GM19467 (cell line): ENCODE measurements at regions not wholly inside any gene's neighbourhood (a gene's known extent, or its start where the extent isn't known, plus 50 kb on each side); places are given as distances from the start of the nearest gene placed in this dataset.
"Not testable (repeated sequence)": the region's sequence is repeated elsewhere in the genome, so short reads cannot be mapped to it uniquely, and the experiment has no call there.

Source experiments
- ATAC-seq: cut with Tn5 transposase; IDR thresholded peaks from one replicate; pipeline ENCODE4 v1.9.1; 2021; ENCODE audit warnings: mild to moderate bottlenecking, moderate library complexity; ENCODE audit not compliant: unreplicated experiment

- not testable (repeated sequence) for ATAC-seq
Measured at GRCh38 chr7:113269592-113269991, 151.2 kb upstream of the SMIM30 start.

- ATAC-seq, result no peak
Measured at GRCh38 chr7:113268757-113269156, 150.4 kb upstream of the SMIM30 start.

DNA sequence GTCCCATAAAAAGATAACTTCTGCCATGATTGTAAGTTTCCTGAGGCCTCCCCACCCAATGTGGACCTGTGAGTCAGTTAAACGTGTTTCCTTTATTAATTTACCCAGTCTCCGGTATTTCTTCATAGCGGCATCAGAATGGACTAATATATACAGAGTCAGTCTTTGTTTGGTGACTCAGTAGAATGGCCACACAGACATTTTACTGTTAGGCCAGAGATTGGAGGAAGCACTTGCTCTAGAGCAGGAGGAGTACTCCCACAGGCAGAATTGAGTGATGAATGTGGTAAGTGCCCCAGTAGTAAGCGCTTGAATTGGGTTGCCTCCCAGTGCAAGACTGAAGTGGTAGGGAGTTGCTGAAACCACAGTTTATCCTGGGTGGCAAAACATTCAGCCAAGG is 149.5 kb upstream of the SMIM30 start:
- ATAC-seq, result no peak

DNA sequence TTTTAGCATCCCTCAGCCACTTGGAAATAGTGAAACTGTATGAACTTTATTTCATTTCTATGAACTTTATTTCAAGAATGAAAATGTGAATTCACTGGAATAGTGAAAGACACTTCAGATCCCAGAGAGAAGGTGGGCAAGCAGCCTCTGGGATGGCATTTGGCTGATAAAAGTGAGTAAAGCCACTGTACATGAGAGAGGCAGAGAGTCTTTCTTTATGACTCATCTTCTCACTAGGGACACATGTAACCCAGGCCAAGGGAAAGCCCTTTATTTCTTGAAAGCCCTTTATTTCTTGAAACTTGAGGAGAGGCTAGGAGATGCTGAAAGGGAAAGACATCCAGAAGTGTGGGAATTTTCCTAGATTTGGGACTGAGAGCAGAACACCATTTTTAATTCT is 148.9 kb upstream of the SMIM30 start:
- ATAC-seq, result no peak

DNA sequence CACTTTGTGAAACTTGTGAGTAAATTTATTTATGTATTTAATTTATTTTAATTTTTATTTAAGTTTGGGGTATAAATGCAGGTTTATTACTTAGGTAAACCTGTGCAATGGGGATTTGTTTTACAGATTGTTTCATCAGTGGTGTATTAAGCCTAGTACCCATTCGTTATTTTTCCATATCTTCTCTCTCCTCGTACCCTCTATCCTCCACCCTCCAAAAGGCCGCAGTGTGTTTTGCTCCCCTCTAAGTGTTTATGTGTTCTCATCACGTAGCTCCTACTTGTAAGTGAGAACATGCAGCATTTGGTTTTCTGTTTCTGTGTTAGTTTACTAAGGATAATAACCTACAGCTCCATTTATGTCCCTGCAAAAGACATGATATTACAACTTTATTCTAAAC is 145.4 kb upstream of the SMIM30 start:
- no peak for ATAC-seq

- ATAC-seq, result not testable (repeated sequence)
Measured at GRCh38 chr7:113263215-113263742, 144.9 kb upstream of the SMIM30 start.

DNA sequence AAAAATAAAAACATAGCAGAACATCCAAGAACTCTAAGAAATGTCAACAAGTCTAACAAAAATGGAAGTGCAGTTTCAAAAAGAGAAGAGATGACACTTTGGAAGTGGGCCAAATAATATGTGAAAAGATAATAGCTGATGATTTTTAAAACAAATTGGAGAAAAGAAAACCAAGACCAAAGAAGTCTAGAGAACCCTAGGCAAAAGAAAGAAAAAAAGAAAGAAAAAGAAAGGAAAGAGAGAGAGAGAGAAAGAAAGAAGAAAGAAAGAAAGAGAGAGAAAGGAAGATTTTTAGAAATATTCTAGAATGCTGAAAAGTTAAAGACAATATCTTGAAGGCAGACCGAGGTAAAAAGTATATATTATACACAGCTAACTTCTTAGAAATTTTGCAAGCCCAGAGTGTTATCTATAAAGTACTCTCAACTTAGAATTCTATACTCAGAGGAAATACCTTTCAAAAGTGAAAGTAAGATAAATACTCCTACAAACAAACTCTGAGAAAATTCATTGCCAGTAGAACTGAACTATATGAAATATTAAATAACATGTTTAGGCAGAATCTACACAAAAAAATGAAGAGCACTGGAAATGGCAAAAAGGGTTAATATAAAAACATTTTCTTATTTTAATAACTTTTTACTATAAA is 138.7 kb upstream of the SMIM30 start:
- ATAC-seq, result no peak

- ATAC-seq, result no peak
Measured at GRCh38 chr7:113247198-113247597, 128.8 kb upstream of the SMIM30 start.

DNA sequence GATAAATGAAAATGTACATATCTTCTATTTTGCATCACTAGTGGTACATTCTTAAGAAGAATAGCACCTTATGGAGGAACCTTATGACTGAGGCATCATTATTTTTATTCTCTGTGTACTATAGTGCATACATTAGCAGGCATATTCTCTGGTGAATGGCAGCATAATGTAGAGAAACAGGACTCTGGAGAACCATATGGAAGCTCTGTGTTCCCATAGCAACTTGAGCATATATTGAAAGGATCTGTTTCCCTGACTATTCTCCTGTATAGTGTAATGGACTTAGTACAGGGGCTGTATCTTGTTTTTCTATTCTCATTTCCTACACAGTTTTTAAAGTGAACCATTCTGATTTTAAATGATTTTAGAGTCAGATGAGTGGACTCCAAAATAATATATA is 128.4 kb upstream of the SMIM30 start:
- no peak for ATAC-seq

DNA sequence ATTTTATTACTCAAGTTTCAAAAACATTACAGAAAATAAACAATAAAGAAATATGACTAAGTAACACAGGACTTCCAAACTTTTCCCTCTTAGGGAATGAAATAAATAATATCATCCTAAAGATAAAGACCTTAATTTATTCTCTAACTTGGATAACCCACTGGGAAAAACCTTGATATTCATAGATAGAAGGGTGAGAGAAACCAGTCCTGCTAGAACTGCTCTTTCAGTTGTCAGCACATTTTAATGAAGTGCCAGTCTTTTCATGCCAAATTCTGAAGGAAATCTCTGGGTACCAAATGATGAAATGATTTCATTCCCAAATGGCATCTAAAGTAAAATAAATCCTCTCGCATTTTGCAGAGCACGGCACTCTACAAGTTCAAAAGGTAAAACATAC is 114.5 kb upstream of the SMIM30 start:
- ATAC-seq, result no peak

DNA sequence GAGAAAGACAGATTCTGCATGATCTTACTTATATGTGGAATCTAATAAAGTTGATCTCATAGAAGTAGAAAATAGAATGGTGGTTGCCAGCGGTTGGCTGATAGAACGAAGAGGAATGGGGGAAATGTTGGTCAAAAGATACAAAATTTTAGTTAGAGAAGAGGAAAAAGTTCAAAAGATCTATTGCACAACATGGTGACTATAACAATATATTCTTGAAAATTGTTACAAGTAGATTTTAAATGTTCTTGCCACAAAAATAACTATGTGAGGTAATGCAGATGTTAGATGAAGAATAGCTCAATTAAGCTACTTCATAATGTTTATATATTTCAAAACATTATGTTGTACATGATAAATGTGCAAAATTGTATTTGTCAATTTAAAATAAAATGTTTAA is 112.3 kb upstream of the SMIM30 start:
- no peak for ATAC-seq

GRCh38 chr7:113217314-113217713 is 99.0 kb upstream of the SMIM30 start:
- ATAC-seq, result no peak

- no peak for ATAC-seq
Measured at GRCh38 chr7:113216038-113216437, 97.7 kb upstream of the SMIM30 start.

DNA sequence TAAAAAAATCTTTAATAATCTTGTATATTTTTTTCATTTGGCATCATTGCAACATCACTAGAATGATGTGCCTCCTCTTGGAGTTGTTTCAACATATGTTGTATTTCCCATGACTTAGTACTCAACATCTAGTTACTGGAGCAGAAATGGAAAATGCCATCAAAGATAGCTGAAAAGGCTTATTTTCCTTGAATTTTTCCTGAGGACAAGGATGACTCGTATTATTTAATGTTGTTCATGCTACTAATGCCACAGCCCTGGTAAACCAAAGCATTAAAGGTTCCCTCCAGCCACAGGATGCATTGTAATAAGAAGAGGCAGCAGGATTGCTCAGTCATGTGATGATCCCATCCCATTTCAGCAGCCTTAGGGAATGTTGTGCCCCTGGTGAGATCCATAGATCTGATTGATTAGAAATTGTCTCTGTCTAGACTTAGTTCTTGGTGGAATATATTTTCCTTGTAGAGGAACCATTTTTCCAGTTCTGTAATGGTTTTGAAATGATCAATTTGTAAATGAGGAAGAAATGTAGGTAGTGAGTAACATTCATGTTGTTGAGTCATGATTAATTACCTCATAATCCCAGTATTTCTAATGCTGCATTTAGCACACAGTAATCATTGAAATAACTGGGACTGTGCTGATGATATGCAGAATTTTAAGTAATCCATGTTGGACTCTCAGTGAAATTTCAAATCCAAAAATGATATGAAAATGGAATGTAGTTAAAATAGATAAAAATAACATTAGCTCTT is 91.3 kb upstream of the SMIM30 start:
- no peak for ATAC-seq

DNA sequence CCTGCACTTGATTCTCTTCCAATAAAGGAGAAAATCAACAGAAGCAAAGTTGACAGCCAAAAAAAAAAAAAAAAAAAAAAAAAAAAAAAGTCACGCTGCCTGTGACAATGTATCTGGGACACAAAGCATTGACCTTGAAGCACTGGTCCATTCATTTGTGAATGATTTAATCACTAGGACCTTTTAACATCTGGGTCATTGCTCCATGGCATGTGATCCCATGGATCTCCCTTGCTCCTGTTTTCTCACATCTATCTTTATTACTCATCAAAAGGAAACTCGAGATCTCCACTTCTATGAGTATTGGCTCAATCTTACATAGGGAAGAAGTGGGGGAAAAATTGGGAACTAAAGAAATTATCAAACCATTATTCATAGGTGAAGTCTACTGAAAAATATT is 89.6 kb upstream of the SMIM30 start:
- ATAC-seq, result no peak

- ATAC-seq, result no peak
Measured at GRCh38 chr7:113207441-113207840, 89.1 kb upstream of the SMIM30 start.

DNA sequence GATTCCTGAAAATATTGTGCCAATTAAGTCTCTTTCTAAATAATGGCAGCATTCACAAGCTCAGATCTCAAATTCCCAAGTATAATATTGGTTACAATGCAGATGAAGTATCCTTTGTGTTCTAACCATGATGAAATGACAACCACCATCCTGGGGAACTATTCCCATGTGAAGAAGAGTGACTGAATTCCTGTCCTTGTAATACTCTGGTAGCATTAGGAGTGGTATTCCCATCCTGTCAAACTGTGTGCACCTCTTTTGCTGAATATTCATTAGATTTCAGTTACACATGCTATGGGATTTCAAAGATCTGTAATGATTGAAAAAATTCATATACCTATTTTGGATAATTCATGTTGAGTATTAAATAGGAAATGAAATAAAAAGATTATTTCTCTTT is 86.1 kb upstream of the SMIM30 start:
- no peak for ATAC-seq

GRCh38 chr7:113202284-113202683 is 83.9 kb upstream of the SMIM30 start:
- no peak for ATAC-seq

DNA sequence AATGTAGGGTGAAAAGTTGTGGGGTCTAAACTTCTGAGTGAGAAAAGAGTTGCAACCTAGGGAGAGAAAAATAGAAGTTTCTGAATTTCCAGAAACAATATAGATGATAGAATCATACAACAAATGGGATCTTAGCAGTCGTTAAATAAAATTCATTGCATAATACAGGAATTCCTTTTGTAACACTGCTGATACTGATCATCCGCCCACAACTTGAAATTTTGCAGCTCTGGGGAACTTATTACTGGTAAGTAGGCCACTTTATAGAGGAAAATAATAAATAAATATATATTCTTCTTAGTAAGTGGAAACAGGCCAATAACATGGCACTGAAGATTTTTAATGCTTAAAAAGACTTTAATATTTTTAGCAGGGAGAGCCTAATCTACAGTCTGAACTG is 81.9 kb upstream of the SMIM30 start:
- no peak for ATAC-seq

- no peak for ATAC-seq
Measured at GRCh38 chr7:113199841-113200240, 81.5 kb upstream of the SMIM30 start.

DNA sequence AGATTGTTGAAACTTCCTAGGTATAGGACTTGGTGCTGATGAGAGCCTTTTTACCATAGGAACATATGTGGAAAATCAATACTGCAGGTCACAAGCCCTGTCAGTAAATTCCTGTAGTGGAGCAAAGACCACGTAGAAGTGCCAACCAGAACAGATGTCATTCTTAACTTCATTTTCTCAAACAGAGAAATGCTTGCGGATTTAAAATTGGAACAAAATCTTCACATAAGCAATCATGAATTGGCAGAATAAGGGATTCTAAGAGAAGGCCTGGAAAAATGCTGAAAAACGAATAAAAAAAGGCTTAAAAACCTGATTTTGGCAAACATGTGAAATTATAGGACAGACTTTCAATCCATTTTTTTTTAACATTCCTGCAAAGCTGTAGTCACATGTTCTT is 80.8 kb upstream of the SMIM30 start:
- ATAC-seq, result no peak

GRCh38 chr7:113198226-113198625 is 79.9 kb upstream of the SMIM30 start:
- no peak for ATAC-seq
